Omental fat pad (tissue), 3 donors: ENCODE measurements at regions not wholly inside any gene's neighbourhood (a gene's known extent, or its start where the extent isn't known, plus 50 kb on each side); places are given as distances from the start of the nearest gene placed in this dataset.

Experiments used
- ATAC-seq: fragments of 150-250 bp; one replicate; pipeline ENCODE4 v1.9.1; 2016; ENCODE audit warnings: mild to moderate bottlenecking, moderate library complexity; ENCODE audit not compliant: low FRiP score
- DNase-seq: peaks from one replicate; pipeline ENCODE4 v3.0.0-alpha.2; 2019; ENCODE audit warnings: low spot score
- CTCF ChIP-seq, 3 donors: fragments of 450-650 bp; IDR thresholded peaks; one replicate each; pipeline ENCODE4 v1.5.1; 2016 to 2017; ENCODE audit warnings: antibody characterized with exemption in 3 of 3, mild to moderate bottlenecking in 3 of 3, moderate library complexity in 2 of 3

- DNase-seq (no peak), ATAC-seq (no peak)
- no peak for TF ChIP-seq CTCF (IDR thresholded peaks at IDR 0.05)
Observed at GRCh38 chr4:111718763-111719559, 426.3 kb upstream of the FAM241A start.

GRCh38 chr4:111720866-111721265 is 424.4 kb upstream of the FAM241A start:
- ATAC-seq (no peak), DNase-seq (no peak)
- no peak for TF ChIP-seq CTCF (IDR thresholded peaks at IDR 0.05)

GRCh38 chr4:111722213-111722720 is 423.0 kb upstream of the FAM241A start:
- no peak for DNase-seq
- no peak for TF ChIP-seq CTCF (IDR thresholded peaks at IDR 0.05)
- ATAC-seq = no peak

GRCh38 chr4:111736516-111736915 is 408.7 kb upstream of the FAM241A start:
- DNase-seq = no peak
- no peak for ATAC-seq
- no peak for TF ChIP-seq CTCF (IDR thresholded peaks at IDR 0.05)

GRCh38 chr4:111744847-111745246 is 400.4 kb upstream of the FAM241A start:
- ATAC-seq (no peak), DNase-seq (no peak)
- TF ChIP-seq CTCF (IDR thresholded peaks at IDR 0.05) = no peak

GRCh38 chr4:111748157-111748556 is 397.1 kb upstream of the FAM241A start:
- ATAC-seq (no peak), DNase-seq (no peak)
- no peak for TF ChIP-seq CTCF (IDR thresholded peaks at IDR 0.05)

- no peak for ATAC-seq
- TF ChIP-seq CTCF (IDR thresholded peaks at IDR 0.05) = no peak
- no peak for DNase-seq
Observed at GRCh38 chr4:111754003-111754402, 391.3 kb upstream of the FAM241A start.
